ENCODE measurements at regions not wholly inside any gene's neighbourhood (a gene's known extent, or its start where the extent isn't known, plus 50 kb on each side); places are given as distances from the start of the nearest gene placed in this dataset.
"Not testable (repeated sequence)": the region's sequence is repeated elsewhere in the genome, so short reads cannot be mapped to it uniquely, and the experiment has no call there.

DNA sequence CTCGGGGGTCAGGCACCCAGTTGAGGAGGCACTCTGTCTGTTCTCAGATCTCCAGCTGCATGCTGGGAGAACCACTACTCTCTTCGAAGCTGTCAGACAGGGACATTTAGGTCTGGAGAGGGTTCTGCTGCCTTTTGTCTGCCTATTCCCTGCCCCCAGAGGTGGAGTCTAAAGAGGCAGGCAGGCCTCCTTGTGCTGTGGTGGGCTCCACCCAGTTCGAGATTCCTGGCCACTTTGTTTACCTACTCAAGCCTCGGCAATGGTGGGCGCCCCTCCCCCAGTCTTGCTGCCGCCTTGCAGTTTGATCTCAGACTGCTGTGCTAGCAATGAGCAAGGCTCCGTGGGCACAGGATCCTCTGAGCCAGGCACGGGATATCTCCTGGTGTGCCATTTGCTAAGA is 171.1 kb upstream of the C1GALT1 start:
- not testable (repeated sequence) for TF ChIP-seq BRCA1 (IDR thresholded peaks at IDR 0.05; ENCODE audit: low read depth, low read length); POLR2A (IDR thresholded peaks at IDR 0.05; ENCODE audit: control extremely low read depth in 1 of 2, low read depth in 2 of 2, low read length in 2 of 2); SUZ12 (IDR thresholded peaks at IDR 0.05; ENCODE audit: low read length)
- TF ChIP-seq, protein P1, sequence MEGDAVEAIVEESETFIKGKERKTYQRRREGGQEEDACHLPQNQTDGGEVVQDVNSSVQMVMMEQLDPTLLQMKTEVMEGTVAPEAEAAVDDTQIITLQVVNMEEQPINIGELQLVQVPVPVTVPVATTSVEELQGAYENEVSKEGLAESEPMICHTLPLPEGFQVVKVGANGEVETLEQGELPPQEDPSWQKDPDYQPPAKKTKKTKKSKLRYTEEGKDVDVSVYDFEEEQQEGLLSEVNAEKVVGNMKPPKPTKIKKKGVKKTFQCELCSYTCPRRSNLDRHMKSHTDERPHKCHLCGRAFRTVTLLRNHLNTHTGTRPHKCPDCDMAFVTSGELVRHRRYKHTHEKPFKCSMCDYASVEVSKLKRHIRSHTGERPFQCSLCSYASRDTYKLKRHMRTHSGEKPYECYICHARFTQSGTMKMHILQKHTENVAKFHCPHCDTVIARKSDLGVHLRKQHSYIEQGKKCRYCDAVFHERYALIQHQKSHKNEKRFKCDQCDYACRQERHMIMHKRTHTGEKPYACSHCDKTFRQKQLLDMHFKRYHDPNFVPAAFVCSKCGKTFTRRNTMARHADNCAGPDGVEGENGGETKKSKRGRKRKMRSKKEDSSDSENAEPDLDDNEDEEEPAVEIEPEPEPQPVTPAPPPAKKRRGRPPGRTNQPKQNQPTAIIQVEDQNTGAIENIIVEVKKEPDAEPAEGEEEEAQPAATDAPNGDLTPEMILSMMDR (IDR thresholded peaks at IDR 0.05; ENCODE audit: control extremely low read depth in 1 of 3, insufficient read depth in 1 of 3, low read depth in 1 of 3, low read length in 3 of 3): not testable (repeated sequence)
- TF ChIP-seq, protein P2, sequence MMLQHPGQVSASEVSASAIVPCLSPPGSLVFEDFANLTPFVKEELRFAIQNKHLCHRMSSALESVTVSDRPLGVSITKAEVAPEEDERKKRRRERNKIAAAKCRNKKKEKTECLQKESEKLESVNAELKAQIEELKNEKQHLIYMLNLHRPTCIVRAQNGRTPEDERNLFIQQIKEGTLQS (IDR thresholded peaks at IDR 0.05; ENCODE audit: insufficient read depth, low read depth, low read length): not testable (repeated sequence)
